ENCODE measurements at regions not wholly inside any gene's neighbourhood (a gene's known extent, or its start where the extent isn't known, plus 50 kb on each side); places are given as distances from the start of the nearest gene placed in this dataset.

GRCh38 chr3:127391436-127392155 lies 103.8 kb upstream of the PRR20G start:
- Mint-ChIP-seq H3K4me1 (no peaks in the 10 kb centered on the region), H3K36me3 (no peaks in the 10 kb centered on the region), H3K27me3 (peaks cover 4 to 11% of the 10 kb centered on the region in 2 donors), H3K9me3 (peaks cover 0 to 4% (median 0%) of the 10 kb centered on the region in 8 donors), H3K27ac (no peak overlapping the region), H3K4me3 (no peak overlapping the region)
- Histone ChIP-seq H3K4me1 (ENCODE audit: insufficient read depth, low read length) (no peaks in the 10 kb centered on the region), H3K36me3 (ENCODE audit: insufficient read depth, low read length) (no peaks in the 10 kb centered on the region), H3K27ac (ENCODE audit: low read depth, low read length) (no peak overlapping the region), H3K27me3 (ENCODE audit: insufficient read depth, low read length) (no peaks in the 10 kb centered on the region), H3K9me3 (ENCODE audit: control insufficient read depth in 1 of 2, low read length in 2 of 2) (no peaks in the 10 kb centered on the region), H3K4me3 (ENCODE audit: low read length in 2 of 2) (no peak overlapping the region)
- POLR2A ChIA-PET (ENCODE audit: partially characterized antibody): no interaction called here
- intact Hi-C loops (cut with micrococcal nuclease): no loop called here
- CTCF ChIA-PET (ENCODE audit: partially characterized antibody): no interaction called here
- no peak for DNase-seq

GRCh38 chr3:127390365-127391025 lies 102.6 kb upstream of the PRR20G start:
- H3K4me1 Mint-ChIP-seq: no peaks in the 10 kb centered on the region
- no peaks in the 10 kb centered on the region for H3K36me3 Mint-ChIP-seq
- H3K9me3 ChIP-seq (ENCODE audit: control insufficient read depth in 1 of 2, low read length in 2 of 2): no peaks in the 10 kb centered on the region
- H3K27ac Mint-ChIP-seq: no peak overlapping the region
- no peaks in the 10 kb centered on the region for H3K36me3 ChIP-seq (ENCODE audit: insufficient read depth, low read length)
- H3K4me3 ChIP-seq (ENCODE audit: low read length in 2 of 2): no peak overlapping the region
- peaks cover 0 to 4% (median 0%) of the 10 kb centered on the region in 8 donors for H3K9me3 Mint-ChIP-seq
- ChIA-PET CTCF (ENCODE audit: partially characterized antibody) (no interaction called here), POLR2A (ENCODE audit: partially characterized antibody) (no interaction called here)
- no peak overlapping the region for H3K4me3 Mint-ChIP-seq
- H3K27ac ChIP-seq (ENCODE audit: low read depth, low read length): no peak overlapping the region
- DNase-seq: no peak
- no peaks in the 10 kb centered on the region for H3K27me3 ChIP-seq (ENCODE audit: insufficient read depth, low read length)
- no peaks in the 10 kb centered on the region for H3K4me1 ChIP-seq (ENCODE audit: insufficient read depth, low read length)
- H3K27me3 Mint-ChIP-seq: peaks cover 2 to 6% of the 10 kb centered on the region in 2 donors
- intact Hi-C loops (cut with micrococcal nuclease): no loop called here

GRCh38 chr3:127389913-127390312 lies 102.1 kb upstream of the PRR20G start:
- Mint-ChIP-seq H3K9me3 (peaks cover 0 to 4% (median 0%) of the 10 kb centered on the region in 8 donors), H3K27me3 (peaks cover 2 to 6% of the 10 kb centered on the region in 2 donors), H3K36me3 (no peaks in the 10 kb centered on the region), H3K4me1 (no peaks in the 10 kb centered on the region), H3K4me3 (no peak overlapping the region), H3K27ac (no peak overlapping the region)
- Histone ChIP-seq H3K27ac (ENCODE audit: low read depth, low read length) (no peak overlapping the region), H3K4me3 (ENCODE audit: low read length in 2 of 2) (no peak overlapping the region), H3K9me3 (ENCODE audit: control insufficient read depth in 1 of 2, low read length in 2 of 2) (no peaks in the 10 kb centered on the region), H3K4me1 (ENCODE audit: insufficient read depth, low read length) (no peaks in the 10 kb centered on the region), H3K36me3 (ENCODE audit: insufficient read depth, low read length) (no peaks in the 10 kb centered on the region), H3K27me3 (ENCODE audit: insufficient read depth, low read length) (no peaks in the 10 kb centered on the region)
- ChIA-PET POLR2A (ENCODE audit: partially characterized antibody) (no interaction called here), CTCF (ENCODE audit: partially characterized antibody) (no interaction called here)
- no peak for DNase-seq
- intact Hi-C loops (cut with micrococcal nuclease): no loop called here

GRCh38 chr3:127389420-127389819 lies 101.6 kb upstream of the PRR20G start:
- Histone ChIP-seq H3K4me1 (ENCODE audit: insufficient read depth, low read length) (no peaks in the 10 kb centered on the region), H3K36me3 (ENCODE audit: insufficient read depth, low read length) (no peaks in the 10 kb centered on the region), H3K27ac (ENCODE audit: low read depth, low read length) (no peak overlapping the region), H3K4me3 (ENCODE audit: low read length in 2 of 2) (no peak overlapping the region), H3K27me3 (ENCODE audit: insufficient read depth, low read length) (no peaks in the 10 kb centered on the region), H3K9me3 (ENCODE audit: control insufficient read depth in 1 of 2, low read length in 2 of 2) (no peaks in the 10 kb centered on the region)
- no peak overlapping the region for H3K27ac Mint-ChIP-seq
- no peak for DNase-seq
- no peak overlapping the region for H3K4me3 Mint-ChIP-seq
- H3K4me1 Mint-ChIP-seq: no peaks in the 10 kb centered on the region
- H3K36me3 Mint-ChIP-seq: no peaks in the 10 kb centered on the region
- H3K27me3 Mint-ChIP-seq: peaks cover 2 to 6% of the 10 kb centered on the region in 2 donors
- CTCF ChIA-PET (ENCODE audit: partially characterized antibody): no interaction called here
- POLR2A ChIA-PET (ENCODE audit: partially characterized antibody): no interaction called here
- peaks cover 0 to 4% (median 0%) of the 10 kb centered on the region in 8 donors for H3K9me3 Mint-ChIP-seq
- intact Hi-C loops (cut with micrococcal nuclease): no loop called here

GRCh38 chr3:127388427-127388826 lies 100.6 kb upstream of the PRR20G start:
- DNase-seq: no peak
- no peak overlapping the region for H3K27ac ChIP-seq (ENCODE audit: low read depth, low read length)
- no peaks in the 10 kb centered on the region for H3K4me1 Mint-ChIP-seq
- H3K9me3 ChIP-seq (ENCODE audit: control insufficient read depth in 1 of 2, low read length in 2 of 2): no peaks in the 10 kb centered on the region
- H3K4me1 ChIP-seq (ENCODE audit: insufficient read depth, low read length): no peaks in the 10 kb centered on the region
- no peaks in the 10 kb centered on the region for H3K36me3 ChIP-seq (ENCODE audit: insufficient read depth, low read length)
- H3K4me3 ChIP-seq (ENCODE audit: low read length in 2 of 2): no peak overlapping the region
- intact Hi-C loops (cut with micrococcal nuclease): no loop called here
- H3K27me3 ChIP-seq (ENCODE audit: insufficient read depth, low read length): no peaks in the 10 kb centered on the region
- H3K9me3 Mint-ChIP-seq: peaks cover 0 to 4% (median 0%) of the 10 kb centered on the region in 8 donors
- ChIA-PET CTCF (ENCODE audit: partially characterized antibody) (no interaction called here), POLR2A (ENCODE audit: partially characterized antibody) (no interaction called here)
- H3K27ac Mint-ChIP-seq: no peak overlapping the region
- H3K36me3 Mint-ChIP-seq: no peaks in the 10 kb centered on the region
- H3K27me3 Mint-ChIP-seq: peaks cover 2 to 6% of the 10 kb centered on the region in 2 donors
- H3K4me3 Mint-ChIP-seq: no peak overlapping the region

- POLR2A ChIA-PET (ENCODE audit: partially characterized antibody): no interaction called here
- no peak for DNase-seq
These were observed 99.8 kb upstream of the PRR20G start for GRCh38 chr3:127387556-127388153.

GRCh38 chr3:127387119-127387518 lies 99.3 kb upstream of the PRR20G start:
- H3K27me3 Mint-ChIP-seq: peaks cover 4% of the 10 kb centered on the region in 2 donors
- no peaks in the 10 kb centered on the region for H3K9me3 ChIP-seq (ENCODE audit: control insufficient read depth in 1 of 2, low read length in 2 of 2)
- no peak overlapping the region for H3K27ac Mint-ChIP-seq
- POLR2A ChIA-PET (ENCODE audit: partially characterized antibody): no interaction called here
- H3K4me1 ChIP-seq (ENCODE audit: insufficient read depth, low read length): no peaks in the 10 kb centered on the region
- CTCF ChIA-PET (ENCODE audit: partially characterized antibody): no interaction called here
- H3K9me3 Mint-ChIP-seq: peaks cover 0 to 6% (median 0%) of the 10 kb centered on the region in 8 donors
- no peaks in the 10 kb centered on the region for H3K27me3 ChIP-seq (ENCODE audit: insufficient read depth, low read length)
- no peaks in the 10 kb centered on the region for H3K36me3 ChIP-seq (ENCODE audit: insufficient read depth, low read length)
- DNase-seq: no peak
- no peaks in the 10 kb centered on the region for H3K4me1 Mint-ChIP-seq
- no peak overlapping the region for H3K27ac ChIP-seq (ENCODE audit: low read depth, low read length)
- H3K4me3 Mint-ChIP-seq: no peak overlapping the region
- no peaks in the 10 kb centered on the region for H3K36me3 Mint-ChIP-seq
- intact Hi-C loops (cut with micrococcal nuclease): no loop called here
- H3K4me3 ChIP-seq (ENCODE audit: low read length in 2 of 2): no peak overlapping the region

More at GRCh38 chr3:127387556-127388153, 99.8 kb upstream of the PRR20G start:
- H3K27ac ChIP-seq (ENCODE audit: low read depth, low read length): no peak overlapping the region
- Mint-ChIP-seq H3K4me1 (no peaks in the 10 kb centered on the region), H3K4me3 (no peak overlapping the region), H3K27ac (no peak overlapping the region), H3K27me3 (peaks cover 4% of the 10 kb centered on the region in 2 donors), H3K36me3 (no peaks in the 10 kb centered on the region), H3K9me3 (peaks cover 0 to 6% (median 0%) of the 10 kb centered on the region in 8 donors)
- no peaks in the 10 kb centered on the region for H3K4me1 ChIP-seq (ENCODE audit: insufficient read depth, low read length)
- no peak overlapping the region for H3K4me3 ChIP-seq (ENCODE audit: low read length in 2 of 2)
- H3K27me3 ChIP-seq (ENCODE audit: insufficient read depth, low read length): no peaks in the 10 kb centered on the region
- CTCF ChIA-PET (ENCODE audit: partially characterized antibody): no interaction called here
- intact Hi-C loops (cut with micrococcal nuclease): no loop called here
- H3K9me3 ChIP-seq (ENCODE audit: control insufficient read depth in 1 of 2, low read length in 2 of 2): no peaks in the 10 kb centered on the region
- H3K36me3 ChIP-seq (ENCODE audit: insufficient read depth, low read length): no peaks in the 10 kb centered on the region

All from CD4-positive, alpha-beta memory T cell (primary cell).